RWPE1 (cell line): ENCODE measurements at regions not wholly inside any gene's neighbourhood (a gene's known extent, or its start where the extent isn't known, plus 50 kb on each side); places are given as distances from the start of the nearest gene placed in this dataset.

Experiments
- CTCF ChIA-PET: fragments of 350-600 bp; sonication (Branson Sonifier 250); formaldehyde crosslinking; extraction: SDS; loops from one replicate; lab custom pipeline; 2021; lab: Yijun Ruan, JAX
- POLR2A ChIA-PET: fragments of 400-600 bp; formaldehyde crosslinking; extraction: SDS; loops from one replicate; lab custom pipeline; 2020; ENCODE audit warnings: antibody characterized with exemption; ENCODE audit not compliant: low non-redundant PET; lab: Yijun Ruan, JAX
- DNase-seq: peaks from one replicate; pipeline ENCODE4 v3.0.0; 2012; ENCODE audit warnings: low spot score
- H3K27ac ChIP-seq: fragments of 450-650 bp; 2 replicates; pipeline ENCODE4 v1.5.1; 2017
- CTCF ChIP-seq: fragments of 450-650 bp; conservative IDR thresholded peaks from 2 replicates; pipeline ENCODE4 v1.5.1; 2017; ENCODE audit warnings: low read depth, mild to moderate bottlenecking

GRCh38 chr2:195027947-195028346 is 629.1 kb upstream of the SLC39A10 start:
- DNase-seq: no peak
- H3K27ac ChIP-seq: no peak overlapping the region
- CTCF ChIA-PET: no interaction called here

DNA sequence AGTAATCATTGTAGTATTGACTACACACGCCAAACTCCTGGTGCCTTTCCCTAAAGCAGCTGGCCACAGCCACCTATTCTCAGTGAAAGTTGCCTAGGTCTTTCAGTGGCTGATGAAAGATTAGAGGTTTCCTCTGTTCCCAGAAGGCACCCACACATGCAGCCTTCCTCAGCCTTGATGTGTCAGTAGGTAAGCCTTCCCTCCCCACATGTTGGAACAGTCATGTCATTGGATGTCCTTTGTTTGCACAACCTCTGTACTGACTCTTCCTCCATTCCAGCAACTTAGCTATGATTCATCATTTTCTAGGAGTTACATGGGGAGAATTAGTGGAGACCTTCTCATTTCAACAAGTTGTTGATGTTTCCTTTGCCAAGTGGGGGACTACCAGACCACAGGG is 630.8 kb upstream of the SLC39A10 start:
- ChIA-PET CTCF (no interaction called here), POLR2A (no interaction called here)
- DNase-seq: no peak
- TF ChIP-seq CTCF: no peak
- H3K27ac ChIP-seq: no peak overlapping the region

More at GRCh38 chr2:195027947-195028346, 629.1 kb upstream of the SLC39A10 start:
- POLR2A ChIA-PET: no interaction called here
- TF ChIP-seq CTCF: no peak

- CTCF ChIA-PET: no interaction called here
- no peak for DNase-seq
- H3K27ac ChIP-seq: no peak overlapping the region
- no peak for TF ChIP-seq CTCF
- POLR2A ChIA-PET: no interaction called here
Measured at GRCh38 chr2:195022508-195022830, 634.6 kb upstream of the SLC39A10 start.

DNA sequence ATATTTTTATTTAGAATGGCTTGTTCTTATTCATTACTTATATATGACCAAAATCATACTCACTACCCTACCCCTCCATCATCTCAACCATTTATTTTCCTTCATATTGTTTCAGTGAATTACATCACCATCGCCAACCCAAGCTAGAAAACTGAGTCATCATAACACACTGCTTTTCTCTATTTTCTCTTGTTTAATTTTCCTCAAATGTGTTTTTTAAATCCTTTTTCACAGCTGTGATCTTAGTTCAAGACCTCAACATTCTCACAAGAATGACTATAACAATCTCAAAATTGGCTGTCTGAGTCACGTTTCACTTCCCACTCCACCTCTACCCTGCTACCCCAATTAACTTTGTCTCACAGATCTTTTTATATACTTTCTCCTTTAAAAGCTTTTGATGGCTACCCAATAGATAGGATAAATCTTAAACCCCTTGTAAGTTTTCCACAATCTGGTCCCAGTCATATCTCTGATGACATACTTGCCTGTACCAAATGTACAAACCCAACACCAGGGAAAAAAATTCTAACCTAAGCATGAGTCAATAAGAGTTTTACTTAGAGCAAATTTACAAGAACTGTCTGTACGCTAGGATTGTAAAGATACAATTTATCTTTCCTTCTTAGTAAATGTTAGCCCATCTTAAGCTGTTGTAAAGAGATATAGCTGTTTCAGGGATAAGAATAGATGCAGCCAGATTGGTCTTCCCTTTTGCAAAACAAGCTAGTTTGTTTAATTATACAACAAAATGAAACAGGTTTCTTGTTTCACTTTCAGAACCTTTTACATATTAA is 635.1 kb upstream of the SLC39A10 start:
- TF ChIP-seq CTCF: no peak
- DNase-seq: no peak
- CTCF ChIA-PET: no interaction called here
- POLR2A ChIA-PET: no interaction called here
- no peak overlapping the region for H3K27ac ChIP-seq

- POLR2A ChIA-PET: no interaction called here
- DNase-seq: no peak
- CTCF ChIA-PET: no interaction called here
- no peak for TF ChIP-seq CTCF
- no peak overlapping the region for H3K27ac ChIP-seq
Measured at GRCh38 chr2:195018462-195018861, 638.6 kb upstream of the SLC39A10 start.

DNA sequence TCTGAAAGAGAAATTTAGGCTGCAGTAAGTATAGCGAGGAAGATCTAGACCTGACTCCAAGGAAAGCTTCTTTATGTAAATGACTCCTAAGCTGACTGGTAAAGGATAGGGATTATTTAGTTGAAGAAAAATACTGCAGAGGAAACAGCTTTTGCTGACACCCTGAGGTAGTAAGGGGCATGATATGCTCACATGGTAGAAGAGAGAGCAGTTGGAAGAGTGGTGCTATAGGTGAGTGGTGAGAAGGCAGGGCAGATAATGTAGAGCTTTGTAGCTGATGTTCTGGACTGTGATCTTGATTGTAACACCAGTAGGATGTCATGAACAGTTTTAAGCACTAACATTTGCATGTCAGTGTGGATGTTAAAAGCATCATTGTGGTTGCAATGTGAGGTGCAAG is 639.1 kb upstream of the SLC39A10 start:
- H3K27ac ChIP-seq: no peak overlapping the region
- no peak for TF ChIP-seq CTCF
- no peak for DNase-seq
- CTCF ChIA-PET: no interaction called here
- POLR2A ChIA-PET: no interaction called here
